ENCODE measurements at regions not wholly inside any gene's neighbourhood (a gene's known extent, or its start where the extent isn't known, plus 50 kb on each side); places are given as distances from the start of the nearest gene placed in this dataset.

GRCh38 chr5:173413471-173413982 lies 85.3 kb upstream of the STC2 start:
- POLR2A ChIA-PET (ENCODE audit: partially characterized antibody), result interaction anchor here (0.5 kb wide), 1 partner anchor 8 kb away, joined by 3 read pairs; no protein-coding TSS in a partner anchor
- H3K4me3 ChIP-seq (ENCODE audit: extremely low read depth in 1 of 4, insufficient read depth in 2 of 4, low read depth in 3 of 4, low read length in 4 of 4), result no peak overlapping the region
- H2BK5ac ChIP-seq (ENCODE audit: low read depth, low read length), result no peak overlapping the region
- no peak for TF ChIP-seq SIRT6 (IDR thresholded peaks at IDR 0.05; ENCODE audit: low read length)
- no peak for TF ChIP-seq CREB1 (IDR thresholded peaks at IDR 0.05)
- no peak for TF ChIP-seq CBX8 (IDR thresholded peaks at IDR 0.05; ENCODE audit: borderline replicate concordance, low read depth, low read length)
- no peak for TF ChIP-seq SP2 (IDR thresholded peaks at IDR 0.05; ENCODE audit: low read length)
- no peak for TF ChIP-seq BACH1 (IDR thresholded peaks at IDR 0.05; ENCODE audit: low read length)
- no peak for TF ChIP-seq RBBP5 (IDR thresholded peaks at IDR 0.05; ENCODE audit: borderline replicate concordance, low read depth, low read length)
- no peak for TF ChIP-seq TAF1 (IDR thresholded peaks at IDR 0.05; ENCODE audit: low read depth, low read length)
- no peak for TF ChIP-seq CEBPB (IDR thresholded peaks at IDR 0.05; ENCODE audit: low read depth, low read length)
- TF ChIP-seq SUZ12 (IDR thresholded peaks at IDR 0.05; ENCODE audit: low read length), result no peak
- TF ChIP-seq JUN (IDR thresholded peaks at IDR 0.05; ENCODE audit: low read depth, low read length), result no peak
- TF ChIP-seq JUND (IDR thresholded peaks at IDR 0.05; ENCODE audit: low read length), result no peak
- no peak for TF ChIP-seq GABPA (IDR thresholded peaks at IDR 0.05; ENCODE audit: borderline replicate concordance, insufficient read depth, low read length)
- no peak for TF ChIP-seq MAFK (IDR thresholded peaks at IDR 0.05; ENCODE audit: low read depth, low read length)
- no peak for TF ChIP-seq USF2 (IDR thresholded peaks at IDR 0.05; ENCODE audit: low read length)

More at GRCh38 chr5:173413471-173413982, 85.3 kb upstream of the STC2 start:
- H3K27me3 ChIP-seq (replicated peaks in 1 of 4; ENCODE audit: control insufficient read depth in 3 of 4, extremely low read depth in 1 of 4, insufficient read depth in 3 of 4, low read length in 3 of 4), result no peaks in the 10 kb centered on the region
- no peak overlapping the region for H3K4me2 ChIP-seq (ENCODE audit: insufficient read depth in 1 of 2, low read depth in 2 of 2, low read length in 2 of 2)
- no peak overlapping the region for H4K91ac ChIP-seq (replicated peaks; ENCODE audit: insufficient read length, low read length)
- H2BK20ac ChIP-seq (ENCODE audit: low read length), result no peak overlapping the region
- no peak overlapping the region for H3K4ac ChIP-seq (replicated peaks; ENCODE audit: insufficient read length, low read depth, low read length)
- H3K79me2 ChIP-seq (ENCODE audit: control insufficient read depth in 1 of 2, insufficient read depth in 2 of 2, low read length in 2 of 2), result no peaks in the 10 kb centered on the region
- H4K8ac ChIP-seq (ENCODE audit: extremely low read depth, insufficient read depth, low read length), result no peak overlapping the region
- H2BK12ac ChIP-seq (ENCODE audit: low read depth, low read length), result no peak overlapping the region
- no peak for FAIRE-seq
- no peaks in the 10 kb centered on the region for H3K79me1 ChIP-seq (ENCODE audit: low read depth, low read length)
- H3K9ac ChIP-seq (replicated peaks in 1 of 4; ENCODE audit: extremely low read depth in 1 of 4, low read depth in 3 of 4, low read length in 3 of 4), result no peak overlapping the region
- no peak overlapping the region for H4K5ac ChIP-seq (ENCODE audit: insufficient read length, low read depth, low read length)
- H3K56ac ChIP-seq (replicated peaks; ENCODE audit: insufficient read length, low read depth, low read length), result no peak overlapping the region
- no peak overlapping the region for H2BK15ac ChIP-seq (ENCODE audit: low read length)
- no peaks in the 10 kb centered on the region; a peak in 1 of 7 replicates for H3K4me1 ChIP-seq (replicated peaks in 1 of 4; ENCODE audit: control insufficient read depth in 3 of 4, insufficient read depth in 4 of 4, low read length in 3 of 4)
- no peak overlapping the region for H3K14ac ChIP-seq (ENCODE audit: insufficient read length)
- no peak overlapping the region for H3K18ac ChIP-seq (ENCODE audit: extremely low read depth, low read length)
- H3K23ac ChIP-seq (ENCODE audit: insufficient read length), result no peak overlapping the region
- WGBS, 2 experiments (ENCODE audit: extremely low coverage in 1 of 2, insufficient coverage in 1 of 2, insufficient read length in 1 of 2, insufficient replicate concordance in 2 of 2, low coverage in 1 of 2, low lambda C conversion rate in 2 of 2, missing lambda C conversion rate in 1 of 2), result 90% methylated on average over 3 of the region's 5 CpGs; no CpG with 5 or more reads in 1 of the 2 experiments
- H2AK5ac ChIP-seq (ENCODE audit: low read depth, low read length), result no peak overlapping the region
- H3K36me3 ChIP-seq (ENCODE audit: control insufficient read depth in 2 of 4, insufficient read depth in 4 of 4, low read length in 3 of 4), result no peaks in the 10 kb centered on the region
- CTCF ChIA-PET (ENCODE audit: partially characterized antibody), result interaction anchor here (1.1 to 2.6 kb wide), 4 partner anchors 15 to 82 kb away, joined by 3 to 9 read pairs (median 3); no protein-coding TSS in a partner anchor
- H4K20me1 ChIP-seq (replicated peaks in 1 of 2; ENCODE audit: control insufficient read depth in 1 of 2, insufficient read depth in 2 of 2, low read length in 2 of 2), result no peaks in the 10 kb centered on the region
- DNase-seq (ENCODE audit: low read depth in 1 of 2, low spot score in 2 of 2), result no peak
- H3K23me2 ChIP-seq (ENCODE audit: low read depth, low read length), result no peaks in the 10 kb centered on the region; the same call in 1 of the 2 replicates
- H2BK120ac ChIP-seq (replicated peaks; ENCODE audit: low read depth, low read length), result no peak overlapping the region
- no peak overlapping the region for H3K27ac ChIP-seq (ENCODE audit: low read depth, low read length)
- H2AFZ ChIP-seq (ENCODE audit: low read length), result no peak overlapping the region
- H3K9me3 ChIP-seq (ENCODE audit: insufficient read depth in 2 of 2, low read depth in 1 of 2, low read length in 1 of 2), result peaks cover 4 to 8% of the 10 kb centered on the region in 2 experiments; a peak in 2 of 4 replicates

Measured in H1 (cell line).